ENCODE measurements at regions not wholly inside any gene's neighbourhood (a gene's known extent, or its start where the extent isn't known, plus 50 kb on each side); places are given as distances from the start of the nearest gene placed in this dataset.

DNA sequence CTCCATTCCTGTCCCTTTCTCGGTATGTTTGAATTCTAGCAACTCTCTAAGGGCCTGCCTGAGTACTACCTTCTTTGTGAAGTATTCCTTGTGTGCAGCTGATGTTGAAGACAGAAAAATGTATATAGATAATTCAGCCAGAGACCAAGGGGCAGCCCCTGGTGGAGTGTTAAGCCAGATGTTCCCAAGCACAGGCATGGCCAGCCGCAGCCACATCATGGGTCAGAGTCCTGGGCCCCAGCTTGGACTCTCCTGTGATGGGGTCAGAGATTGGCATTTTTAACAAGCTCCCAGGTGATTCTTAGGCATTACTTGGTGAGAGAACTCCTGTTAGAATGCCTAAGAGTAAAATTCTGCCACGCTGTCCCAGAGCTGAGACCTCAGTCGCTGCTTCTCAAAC, 100.8 kb downstream of the IRF8 start:
- ChIA-PET CTCF (interaction anchor here (1.3 to 6.9 kb wide), 4 partner anchors 11 to 179 kb away, joined by 3 to 45 read pairs (median 34); no protein-coding TSS in a partner anchor), POLR2A (no interaction called here)
- DNase-seq (ENCODE audit: extremely low spot score) = no peak
- TF ChIP-seq, protein P1, sequence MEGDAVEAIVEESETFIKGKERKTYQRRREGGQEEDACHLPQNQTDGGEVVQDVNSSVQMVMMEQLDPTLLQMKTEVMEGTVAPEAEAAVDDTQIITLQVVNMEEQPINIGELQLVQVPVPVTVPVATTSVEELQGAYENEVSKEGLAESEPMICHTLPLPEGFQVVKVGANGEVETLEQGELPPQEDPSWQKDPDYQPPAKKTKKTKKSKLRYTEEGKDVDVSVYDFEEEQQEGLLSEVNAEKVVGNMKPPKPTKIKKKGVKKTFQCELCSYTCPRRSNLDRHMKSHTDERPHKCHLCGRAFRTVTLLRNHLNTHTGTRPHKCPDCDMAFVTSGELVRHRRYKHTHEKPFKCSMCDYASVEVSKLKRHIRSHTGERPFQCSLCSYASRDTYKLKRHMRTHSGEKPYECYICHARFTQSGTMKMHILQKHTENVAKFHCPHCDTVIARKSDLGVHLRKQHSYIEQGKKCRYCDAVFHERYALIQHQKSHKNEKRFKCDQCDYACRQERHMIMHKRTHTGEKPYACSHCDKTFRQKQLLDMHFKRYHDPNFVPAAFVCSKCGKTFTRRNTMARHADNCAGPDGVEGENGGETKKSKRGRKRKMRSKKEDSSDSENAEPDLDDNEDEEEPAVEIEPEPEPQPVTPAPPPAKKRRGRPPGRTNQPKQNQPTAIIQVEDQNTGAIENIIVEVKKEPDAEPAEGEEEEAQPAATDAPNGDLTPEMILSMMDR (IDR thresholded peaks at IDR 0.05; ENCODE audit: control extremely low read depth, extremely low read depth, low read depth, missing control alignments) = no peak

DNA sequence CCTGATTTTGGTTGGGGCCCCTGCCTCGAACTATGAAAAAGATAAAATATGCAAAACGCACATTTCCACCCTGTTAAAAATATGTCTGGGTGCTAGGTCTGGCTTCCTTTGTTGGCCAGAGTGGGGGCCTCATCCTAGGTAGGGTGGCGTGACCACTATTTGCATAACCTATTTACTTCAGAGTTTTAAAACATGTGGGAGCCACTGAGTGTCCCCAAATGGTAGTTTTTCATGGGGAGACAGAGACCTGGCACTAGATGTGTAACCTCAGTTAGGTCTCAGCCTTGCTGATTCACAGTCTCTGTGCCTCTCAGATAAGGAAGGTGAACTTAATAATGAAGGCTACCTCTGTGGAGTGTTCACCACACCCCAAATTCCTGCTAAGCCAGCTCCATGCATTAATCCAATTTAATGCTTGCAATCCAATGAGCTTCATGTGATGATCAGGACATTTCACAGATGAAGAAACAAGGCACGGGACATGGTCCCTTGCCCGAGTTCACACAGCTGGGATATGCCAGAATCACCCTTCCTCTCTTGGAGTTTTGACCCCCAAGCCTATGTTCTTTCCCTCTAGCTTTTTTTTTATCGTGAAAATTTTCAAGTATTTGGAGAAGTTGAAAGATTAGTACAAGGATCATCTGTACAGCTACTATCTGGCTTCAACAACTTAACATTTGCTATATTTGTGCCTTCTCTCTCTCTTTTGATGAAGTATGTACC, 103.4 kb downstream of the IRF8 start:
- POLR2A ChIA-PET = interaction anchor here (0.6 to 1.0 kb wide), 2 partner anchors 88 to 120 kb away, joined by 3 to 4 read pairs; no protein-coding TSS in a partner anchor
- DNase-seq (ENCODE audit: extremely low spot score) = no peak
- CTCF ChIA-PET = interaction anchor here (0.8 to 6.9 kb wide), 8 partner anchors 11 to 183 kb away, joined by 3 to 27 read pairs (median 10); no protein-coding TSS in a partner anchor
- TF ChIP-seq, protein P1 (IDR thresholded peaks at IDR 0.05; ENCODE audit: control extremely low read depth, extremely low read depth, low read depth, missing control alignments) = no peak

DNA sequence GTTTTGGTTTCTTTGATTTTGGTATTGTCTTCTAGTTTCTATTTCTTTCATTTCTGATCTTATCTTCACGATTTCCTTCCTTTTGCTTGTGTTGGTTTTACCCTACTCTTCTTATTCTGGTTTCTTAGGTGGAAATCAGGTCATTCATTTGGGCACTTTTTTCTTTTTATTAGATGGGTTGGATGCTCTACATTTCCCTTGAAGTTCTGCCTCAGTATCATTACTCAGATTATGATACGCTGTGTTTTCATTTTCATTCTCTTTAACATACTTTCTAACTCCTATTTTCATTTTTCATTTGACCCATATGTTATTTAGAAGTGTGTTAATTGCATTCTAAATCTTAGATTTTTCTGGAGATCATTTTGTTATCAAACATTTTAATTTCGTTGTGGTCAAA, 108.6 kb downstream of the IRF8 start:
- TF ChIP-seq, protein P1 (IDR thresholded peaks at IDR 0.05; ENCODE audit: control extremely low read depth, extremely low read depth, low read depth, missing control alignments) = no peak
- ChIA-PET POLR2A (no interaction called here), CTCF (no interaction called here)
- DNase-seq (ENCODE audit: extremely low spot score) = no peak

DNA sequence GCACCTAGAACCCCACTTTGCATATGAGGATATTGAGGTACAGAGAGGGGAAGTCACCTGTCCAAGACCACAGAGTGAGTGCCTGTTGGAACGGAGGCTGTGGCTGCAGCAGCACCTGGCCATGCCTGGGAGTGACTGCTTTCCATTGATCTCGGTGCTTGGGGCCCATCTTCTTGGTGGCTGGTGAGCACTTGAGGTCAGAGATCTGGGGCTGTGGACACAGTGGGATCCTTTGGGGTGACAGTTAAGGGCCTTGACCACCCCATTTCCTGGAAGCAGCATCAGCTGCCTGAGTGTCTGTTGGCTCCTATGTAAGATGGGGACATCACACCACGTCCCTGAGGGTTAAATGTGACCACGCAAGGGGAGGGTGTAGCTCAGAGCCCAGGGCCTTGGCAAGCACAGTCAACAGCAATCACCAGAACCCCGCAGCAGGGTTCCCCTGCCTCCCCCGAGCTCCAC, 111.7 kb downstream of the IRF8 start:
- TF ChIP-seq, protein P1 (IDR thresholded peaks at IDR 0.05; ENCODE audit: control extremely low read depth, extremely low read depth, low read depth, missing control alignments) = no peak
- CTCF ChIA-PET = interaction anchor here (1.3 to 10.5 kb wide), 2 partner anchors 11 to 192 kb away, joined by 3 to 255 read pairs; no protein-coding TSS in a partner anchor
- POLR2A ChIA-PET = no interaction called here
- DNase-seq (ENCODE audit: extremely low spot score) = no peak

DNA sequence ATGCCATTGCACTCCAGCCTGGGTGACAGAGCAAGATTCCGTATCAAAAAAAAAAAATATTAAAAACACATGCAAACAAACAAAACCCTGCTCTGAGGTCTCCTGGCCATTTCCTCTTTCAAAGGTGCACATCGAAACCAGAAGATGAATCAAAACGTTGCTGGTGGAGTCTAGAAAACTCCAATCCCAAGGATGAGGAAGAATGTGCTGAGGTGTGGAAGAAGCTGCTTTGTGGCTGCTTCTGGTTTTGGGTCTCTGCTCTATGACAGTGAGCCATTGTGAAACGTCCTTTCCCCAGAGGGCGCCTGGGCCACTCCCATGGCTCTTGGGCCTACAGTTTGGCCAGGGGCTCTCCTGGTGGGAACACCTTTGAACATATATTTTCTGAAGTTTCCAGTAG, 112.6 kb downstream of the IRF8 start:
- peak; percentile 42 for DNase-seq (ENCODE audit: extremely low spot score)
- TF ChIP-seq, protein P1 (IDR thresholded peaks at IDR 0.05; ENCODE audit: control extremely low read depth, extremely low read depth, low read depth, missing control alignments) = no peak
- POLR2A ChIA-PET = no interaction called here
- CTCF ChIA-PET = interaction anchor here (0.8 to 10.5 kb wide), 6 partner anchors 9 to 192 kb away, joined by 3 to 255 read pairs (median 3); partner anchors contain the start of gene IRF8

DNA sequence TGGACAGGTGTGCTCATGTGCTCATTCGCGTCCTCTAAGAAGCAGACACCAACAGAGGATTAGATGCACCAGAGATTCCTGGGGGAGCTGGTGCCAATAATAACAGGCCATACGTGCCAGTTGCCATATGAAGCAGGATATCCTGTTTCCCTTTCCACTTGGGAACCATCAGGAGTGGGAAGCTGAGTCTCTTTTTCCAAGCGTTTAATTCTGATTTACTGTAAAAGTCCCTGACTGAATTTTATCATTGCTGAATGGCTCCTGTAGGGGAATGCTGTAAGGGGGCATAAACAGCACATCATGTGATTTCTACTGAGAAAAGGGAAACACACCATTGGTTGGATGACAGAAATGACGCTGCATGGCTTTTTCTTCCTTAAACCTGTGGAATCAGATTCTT, 113.3 kb downstream of the IRF8 start:
- ChIA-PET POLR2A (no interaction called here), CTCF (interaction anchor here (0.9 to 10.5 kb wide), 8 partner anchors 9 to 193 kb away, joined by 3 to 255 read pairs (median 3); partner anchors contain the start of gene IRF8)
- TF ChIP-seq, protein P1 (IDR thresholded peaks at IDR 0.05; ENCODE audit: control extremely low read depth, extremely low read depth, low read depth, missing control alignments) = no peak
- DNase-seq (ENCODE audit: extremely low spot score) = no peak
